LNCaP clone FGC (cell line): ENCODE measurements at regions not wholly inside any gene's neighbourhood (a gene's known extent, or its start where the extent isn't known, plus 50 kb on each side); places are given as distances from the start of the nearest gene placed in this dataset.

Source experiments
- DNase-seq: peaks from one replicate; pipeline ENCODE4 v3.0.0-alpha.2; 2011; ENCODE audit warnings: low read depth
- H3K4me3 ChIP-seq: 2 replicates; pipeline ENCODE4 v1.5.1; 2011; ENCODE audit warnings: mild to moderate bottlenecking, low read depth, low read length, control low read depth
- TF ChIP-seq, protein P1 (sequence below): IDR thresholded peaks from 2 replicates; pipeline ENCODE4 v1.5.1; 2012; ENCODE audit warnings: mild to moderate bottlenecking; ENCODE audit not compliant: control insufficient read depth, insufficient read depth; ENCODE audit errors: extremely low read depth

DNA sequence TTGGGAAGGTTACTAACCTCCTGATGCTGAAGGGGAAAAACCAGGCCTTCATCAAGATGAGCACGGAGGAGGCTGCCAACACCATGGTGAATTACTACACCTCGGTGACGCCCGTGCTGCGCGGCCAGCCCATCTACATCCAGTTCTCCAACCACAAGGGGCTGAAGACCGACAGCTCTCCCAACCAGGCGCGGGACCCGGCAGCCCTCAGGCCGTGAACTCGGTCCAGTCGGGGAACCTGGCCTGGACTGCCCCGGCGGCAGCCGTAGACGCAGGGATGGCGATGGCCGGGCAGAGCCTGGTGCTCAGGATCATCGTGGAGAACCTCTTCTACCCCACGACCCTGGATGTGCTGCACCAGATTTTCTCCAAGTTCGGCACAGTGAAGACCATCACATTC, 133.0 kb upstream of the FUT8 start:
- DNase-seq, result no peak
- no peak overlapping the region for H3K4me3 ChIP-seq

DNA sequence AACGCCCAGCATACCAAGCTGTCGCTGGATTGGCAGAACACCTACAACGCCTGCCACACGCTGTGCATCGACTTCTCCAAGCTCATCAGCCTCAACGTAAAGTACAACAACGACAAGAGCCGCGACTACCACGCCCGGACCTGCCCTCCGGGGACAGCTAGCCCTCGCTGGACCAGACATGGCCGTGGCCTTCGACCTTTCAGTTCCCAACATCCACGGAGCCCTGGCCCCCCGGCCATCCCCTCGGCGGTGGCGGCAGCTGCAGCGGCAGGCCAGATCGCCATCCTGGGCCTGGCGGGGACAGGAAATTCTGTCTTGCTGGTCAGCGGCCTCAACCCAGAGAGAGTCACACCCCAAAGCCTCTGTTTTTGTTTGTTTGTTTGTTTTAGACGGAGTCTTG, 132.6 kb upstream of the FUT8 start:
- DNase-seq, result no peak
- TF ChIP-seq, protein P1, sequence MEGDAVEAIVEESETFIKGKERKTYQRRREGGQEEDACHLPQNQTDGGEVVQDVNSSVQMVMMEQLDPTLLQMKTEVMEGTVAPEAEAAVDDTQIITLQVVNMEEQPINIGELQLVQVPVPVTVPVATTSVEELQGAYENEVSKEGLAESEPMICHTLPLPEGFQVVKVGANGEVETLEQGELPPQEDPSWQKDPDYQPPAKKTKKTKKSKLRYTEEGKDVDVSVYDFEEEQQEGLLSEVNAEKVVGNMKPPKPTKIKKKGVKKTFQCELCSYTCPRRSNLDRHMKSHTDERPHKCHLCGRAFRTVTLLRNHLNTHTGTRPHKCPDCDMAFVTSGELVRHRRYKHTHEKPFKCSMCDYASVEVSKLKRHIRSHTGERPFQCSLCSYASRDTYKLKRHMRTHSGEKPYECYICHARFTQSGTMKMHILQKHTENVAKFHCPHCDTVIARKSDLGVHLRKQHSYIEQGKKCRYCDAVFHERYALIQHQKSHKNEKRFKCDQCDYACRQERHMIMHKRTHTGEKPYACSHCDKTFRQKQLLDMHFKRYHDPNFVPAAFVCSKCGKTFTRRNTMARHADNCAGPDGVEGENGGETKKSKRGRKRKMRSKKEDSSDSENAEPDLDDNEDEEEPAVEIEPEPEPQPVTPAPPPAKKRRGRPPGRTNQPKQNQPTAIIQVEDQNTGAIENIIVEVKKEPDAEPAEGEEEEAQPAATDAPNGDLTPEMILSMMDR, result no peak
- H3K4me3 ChIP-seq, result no peak overlapping the region

More for the DNA sequence above, 133.0 kb upstream of the FUT8 start:
- TF ChIP-seq, protein P1, result no peak

DNA sequence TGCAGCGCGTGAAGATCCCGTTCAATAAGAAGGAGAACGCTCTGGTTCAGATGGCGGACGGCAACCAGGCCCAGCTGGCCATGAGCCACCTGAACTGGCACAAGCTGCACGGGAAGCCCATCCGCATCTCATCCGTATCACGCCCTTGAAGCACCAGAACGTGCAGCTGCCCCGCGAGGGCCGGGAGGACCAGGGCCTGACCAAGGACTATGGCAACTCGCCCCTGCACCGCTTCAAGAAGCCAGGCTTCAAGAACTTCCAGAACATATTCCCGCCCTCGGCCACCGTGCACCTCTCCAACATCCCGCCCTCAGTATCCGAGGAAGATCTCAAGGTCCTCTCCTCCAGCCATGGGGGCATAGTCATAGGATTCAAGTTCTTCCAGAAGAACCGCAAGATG, 131.9 kb upstream of the FUT8 start:
- H3K4me3 ChIP-seq, result no peak overlapping the region
- TF ChIP-seq, protein P1, result no peak
- DNase-seq, result no peak

DNA sequence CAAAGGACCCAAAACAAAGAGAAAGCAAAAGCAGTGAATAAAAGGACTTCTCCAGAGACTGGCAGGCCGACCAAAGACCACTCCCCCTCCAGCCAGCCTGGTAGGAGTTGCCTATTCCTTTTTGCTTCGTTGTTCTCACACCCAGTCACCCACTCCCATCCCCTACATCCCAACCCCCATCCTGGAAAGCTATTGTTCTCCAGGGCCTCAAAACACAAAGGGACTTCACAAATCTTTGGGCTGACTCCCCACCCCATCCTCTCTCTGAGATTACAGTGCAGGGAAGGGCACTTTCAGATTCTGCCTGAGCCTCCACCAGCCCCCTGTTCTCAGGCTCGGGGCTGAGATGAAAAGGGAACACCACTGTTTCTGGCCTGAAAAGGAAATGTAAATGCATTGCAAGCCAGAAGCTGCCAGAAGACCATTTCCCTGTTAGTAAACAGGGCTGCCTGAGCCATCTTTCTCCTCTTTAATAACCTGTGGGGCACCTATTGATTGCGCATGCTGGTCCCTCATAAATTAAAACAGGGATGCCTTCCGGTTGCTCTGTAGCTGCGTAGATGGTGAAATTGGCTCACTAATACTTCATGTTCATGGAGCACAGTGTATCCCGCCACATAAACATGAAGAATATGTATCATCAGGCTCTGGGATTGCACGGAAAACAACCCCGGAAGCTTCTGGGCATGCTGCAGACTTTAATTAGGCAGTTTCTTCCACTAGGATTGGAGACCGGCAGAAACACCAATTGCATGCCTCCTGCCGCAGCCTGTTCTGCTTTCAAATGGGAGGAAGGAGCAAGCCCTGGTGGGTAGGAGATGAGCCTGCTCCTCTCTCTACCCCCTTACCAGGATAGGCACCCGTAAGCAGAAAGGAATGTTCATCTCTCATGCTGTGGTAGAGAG, 130.3 kb upstream of the FUT8 start:
- H3K4me3 ChIP-seq, result no peak overlapping the region
- no peak for DNase-seq

DNA sequence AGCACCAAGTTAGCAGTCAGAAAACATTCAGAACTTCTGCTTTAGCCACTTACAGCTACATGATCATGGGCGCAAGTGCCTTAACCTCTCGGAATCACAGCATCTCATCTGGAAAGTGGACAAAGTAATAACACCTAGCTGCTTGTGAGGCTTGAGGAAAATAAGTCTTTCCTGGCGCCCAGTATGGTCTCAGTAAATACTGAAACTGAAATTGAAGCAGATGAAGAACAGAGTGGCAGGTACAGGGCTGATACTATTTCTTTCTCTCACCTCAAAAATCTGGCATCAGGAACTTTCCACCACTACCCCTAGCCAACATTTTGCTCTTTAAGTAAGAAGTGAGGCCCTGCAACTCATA, 129.7 kb upstream of the FUT8 start:
- TF ChIP-seq, protein P1, result no peak
- H3K4me3 ChIP-seq, result no peak overlapping the region
- DNase-seq, result no peak

More for the DNA sequence above, 130.3 kb upstream of the FUT8 start:
- TF ChIP-seq, protein P1, result no peak

DNA sequence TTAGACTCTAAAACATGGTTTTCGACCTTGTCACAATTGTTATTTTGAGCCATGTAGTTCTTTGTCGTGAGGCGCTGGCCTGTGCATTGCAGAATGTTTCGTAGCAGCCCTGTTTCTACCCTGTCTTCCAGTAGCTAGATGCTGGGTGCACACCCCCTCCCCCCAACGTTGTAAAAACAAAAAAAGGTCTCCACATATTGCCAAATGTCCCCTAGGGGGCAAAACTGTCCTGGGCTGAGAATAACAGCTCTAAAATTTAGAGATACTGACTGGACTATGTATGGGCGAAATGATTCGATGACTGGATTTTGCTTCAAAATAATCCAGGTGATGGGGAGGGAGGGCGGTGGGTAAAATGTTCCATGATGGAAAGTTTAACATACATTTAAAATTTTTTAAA, 126.1 kb upstream of the FUT8 start:
- H3K4me3 ChIP-seq, result no peak overlapping the region
- TF ChIP-seq, protein P1, result no peak
- DNase-seq, result no peak
